GM19328 (cell line): ENCODE measurements at regions not wholly inside any gene's neighbourhood (a gene's known extent, or its start where the extent isn't known, plus 50 kb on each side); places are given as distances from the start of the nearest gene placed in this dataset.
A peak's percentile ranks its signal among the peaks of the same experiment; 100 is the strongest.

Source experiments
- ATAC-seq: cut with Tn5 transposase; IDR thresholded peaks from one replicate; pipeline ENCODE4 v1.9.1; 2021; ENCODE audit warnings: mild to moderate bottlenecking, moderate library complexity; ENCODE audit not compliant: unreplicated experiment

GRCh38 chr12:87689196-87689595 is 340.0 kb downstream of the C12orf50 start:
- ATAC-seq = no peak

- no peak for ATAC-seq
Observed at GRCh38 chr12:87687362-87687761, 341.8 kb downstream of the C12orf50 start.

- no peak for ATAC-seq
Observed at GRCh38 chr12:87685696-87686095, 343.5 kb downstream of the C12orf50 start.

GRCh38 chr12:87679251-87679650 is 349.9 kb downstream of the C12orf50 start:
- no peak for ATAC-seq

DNA sequence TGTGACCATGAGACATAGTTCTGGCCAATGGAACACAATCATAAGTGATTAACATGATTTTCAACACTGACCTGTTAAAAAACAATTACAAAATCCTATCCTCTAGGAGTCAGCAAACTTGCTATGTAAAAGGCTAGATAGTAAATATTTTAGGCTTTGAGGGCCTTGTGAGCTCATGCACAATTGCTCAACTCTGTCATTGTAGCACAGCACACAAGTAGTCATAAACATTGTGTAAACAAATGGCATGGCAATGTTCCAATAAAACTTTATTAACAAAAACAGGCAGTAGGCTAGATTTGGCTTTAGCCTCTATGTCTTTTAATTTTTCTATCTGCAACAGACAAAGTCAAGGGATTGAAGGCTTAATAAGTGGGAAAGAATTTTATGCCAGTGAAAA is 350.7 kb downstream of the C12orf50 start:
- no peak for ATAC-seq

DNA sequence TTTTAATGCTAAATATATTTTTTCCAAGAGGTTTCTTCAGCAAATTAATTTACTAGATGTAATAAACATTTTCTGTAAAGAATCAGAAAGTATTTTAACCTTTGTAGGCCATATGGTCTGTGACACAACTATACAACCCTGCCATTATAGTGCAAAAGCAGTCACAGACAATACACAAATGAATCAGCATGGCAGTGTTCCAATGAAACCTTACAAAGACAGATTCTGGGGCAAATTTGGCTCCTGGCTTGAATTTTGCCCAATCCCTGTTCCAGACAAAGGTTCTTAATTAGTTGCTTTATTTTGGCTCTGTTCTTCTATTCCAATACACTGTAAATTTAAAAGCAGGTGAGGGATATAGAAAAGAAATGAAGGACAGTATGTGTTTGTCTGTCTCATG is 352.5 kb downstream of the C12orf50 start:
- no peak for ATAC-seq

GRCh38 chr12:87671757-87672156 is 357.4 kb downstream of the C12orf50 start:
- no peak for ATAC-seq

GRCh38 chr12:87670448-87670847 is 358.8 kb downstream of the C12orf50 start:
- ATAC-seq = no peak

DNA sequence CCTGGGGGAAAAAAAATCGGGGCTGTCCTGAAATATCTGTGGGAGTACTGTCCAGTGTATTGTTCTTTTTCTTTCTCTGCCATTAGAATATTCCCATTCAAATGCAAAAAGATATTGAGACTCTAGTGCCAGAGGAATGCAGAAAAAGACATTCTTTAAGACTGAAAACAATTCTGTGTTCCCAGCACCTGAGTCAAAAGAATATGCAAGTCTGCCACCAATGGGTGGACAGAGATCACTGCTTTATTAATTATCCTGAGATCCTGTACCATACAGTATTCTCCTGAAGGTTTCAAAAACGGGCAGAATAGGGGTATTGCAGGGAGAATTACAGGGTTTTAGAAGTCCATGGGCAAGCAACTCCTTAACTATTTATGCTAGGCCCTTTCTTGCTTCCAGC is 361.8 kb downstream of the C12orf50 start:
- no peak for ATAC-seq

- peak; percentile 64 for ATAC-seq
Observed at GRCh38 chr12:87661786-87662377, 367.3 kb downstream of the C12orf50 start.

DNA sequence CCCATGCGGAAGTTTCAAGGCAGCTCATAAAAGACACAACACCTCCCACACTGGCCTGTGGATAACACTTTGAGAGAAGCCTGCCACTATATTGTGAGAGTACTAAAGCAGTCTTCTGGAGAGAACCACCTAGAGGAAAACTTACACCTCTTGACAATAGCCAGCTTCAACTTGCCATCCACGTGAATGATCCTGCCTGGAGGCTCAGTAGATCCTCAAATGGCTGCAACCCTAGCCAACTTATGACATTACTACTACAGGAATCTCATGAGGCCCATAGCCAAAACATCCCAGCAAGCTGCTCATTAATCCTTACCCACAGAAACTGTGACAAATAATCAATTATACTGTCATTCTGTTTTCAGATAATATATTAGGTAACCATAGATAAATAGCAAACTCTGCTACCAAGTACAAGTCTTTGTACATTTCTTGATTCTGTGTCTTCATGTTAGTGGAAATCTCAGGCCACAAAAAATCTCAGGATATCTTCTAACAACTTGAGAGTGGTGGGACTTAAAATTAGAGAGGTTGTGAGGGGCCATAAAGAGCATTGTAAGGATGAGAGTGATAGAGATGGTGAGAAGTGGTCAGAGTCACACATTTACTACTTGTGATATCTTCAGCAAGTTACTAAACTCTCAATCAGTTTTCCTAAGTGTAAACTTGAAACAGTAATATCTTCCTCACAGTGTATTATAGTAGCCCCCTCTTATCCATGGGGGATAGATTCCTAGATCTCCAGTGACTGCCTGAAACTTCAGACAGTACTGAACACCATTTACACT is 368.0 kb downstream of the C12orf50 start:
- no peak for ATAC-seq

- ATAC-seq = no peak
Observed at GRCh38 chr12:87660291-87660690, 368.9 kb downstream of the C12orf50 start.

DNA sequence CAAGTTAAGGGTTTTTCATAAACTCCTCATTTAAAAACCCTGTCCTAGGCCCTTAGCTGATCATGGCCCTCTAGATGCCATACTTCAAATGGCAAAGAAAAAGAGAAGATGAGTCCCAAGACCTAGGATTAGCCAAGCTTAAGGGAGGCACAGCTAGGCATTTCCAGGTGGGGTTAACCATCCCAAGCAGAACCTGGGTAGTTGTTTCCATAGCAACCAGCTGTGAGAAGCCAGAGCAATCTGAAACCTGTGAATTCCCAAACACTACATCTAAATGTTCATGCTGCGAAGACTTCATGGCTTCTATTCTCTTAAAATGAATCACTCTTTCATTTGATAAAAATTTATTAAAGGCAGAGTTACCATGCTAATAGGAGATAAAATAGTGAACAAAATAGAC is 372.9 kb downstream of the C12orf50 start:
- no peak for ATAC-seq

- ATAC-seq = no peak
Observed at GRCh38 chr12:87651670-87652425, 377.4 kb downstream of the C12orf50 start.

DNA sequence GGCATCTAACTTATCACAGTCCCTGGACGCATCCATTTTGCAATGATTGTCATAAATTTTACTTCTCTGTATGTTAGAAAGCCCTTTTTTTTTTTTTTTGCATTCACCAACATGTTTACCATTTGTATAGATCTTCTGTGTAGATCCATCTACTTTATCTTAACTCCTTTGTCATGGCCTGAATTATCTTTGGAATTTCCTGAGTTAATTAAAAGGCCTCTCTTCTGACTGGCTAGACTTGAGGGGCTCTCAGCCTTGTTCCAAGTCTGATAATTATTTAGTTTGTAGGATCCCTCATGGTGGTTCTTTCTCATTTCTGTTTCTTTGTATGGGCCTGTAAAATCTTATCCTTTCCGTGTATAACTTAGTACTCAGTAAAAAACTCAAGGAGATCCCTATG is 387.0 kb downstream of the C12orf50 start:
- ATAC-seq = no peak

GRCh38 chr12:87618199-87618598 is 411.0 kb downstream of the C12orf50 start:
- no peak for ATAC-seq

- no peak for ATAC-seq
Observed at GRCh38 chr12:87612996-87613395, 416.2 kb downstream of the C12orf50 start.

GRCh38 chr12:87608321-87608720 is 420.9 kb downstream of the C12orf50 start:
- no peak for ATAC-seq

DNA sequence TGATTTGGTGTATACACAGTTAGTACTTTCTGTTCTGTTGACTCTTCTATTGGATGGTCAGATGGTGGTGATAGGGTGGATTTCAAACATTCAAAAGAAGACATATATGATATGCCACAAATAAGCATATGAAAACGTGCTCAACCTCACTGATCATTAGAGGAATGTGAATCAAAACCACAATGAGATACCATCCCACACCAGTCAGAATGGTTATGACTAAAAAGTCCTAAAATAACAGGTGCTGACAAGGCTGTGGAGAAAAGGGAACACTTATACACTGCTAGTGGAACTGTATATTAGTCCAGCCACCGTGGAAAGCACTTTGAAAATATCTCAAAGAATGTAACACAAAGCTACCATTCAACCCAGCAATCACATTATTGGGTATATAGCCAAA is 425.5 kb downstream of the C12orf50 start:
- ATAC-seq = no peak

DNA sequence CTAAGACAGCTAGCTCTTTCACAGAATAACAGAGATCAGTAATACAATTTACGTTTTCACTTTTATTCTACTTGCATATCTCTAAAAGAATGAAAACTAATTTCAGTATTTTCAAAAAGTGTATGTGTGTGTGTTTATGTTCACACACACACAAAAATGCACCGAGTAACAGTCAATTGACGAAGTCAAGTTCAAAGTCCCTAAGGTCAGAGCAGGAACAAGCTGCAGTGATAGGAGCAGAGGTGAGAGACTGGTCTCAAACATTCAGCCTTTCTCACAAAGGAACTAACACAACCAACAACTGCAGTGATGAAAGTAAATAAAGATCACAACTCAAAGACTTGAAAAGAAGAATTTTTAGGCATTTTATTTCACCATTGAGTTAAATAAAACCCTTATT is 429.7 kb downstream of the C12orf50 start:
- no peak for ATAC-seq

GRCh38 chr12:87597114-87597513 is 432.1 kb downstream of the C12orf50 start:
- ATAC-seq = no peak

- ATAC-seq = no peak
Observed at GRCh38 chr12:87596636-87597035, 432.6 kb downstream of the C12orf50 start.
